Stimulated activated naive CD4-positive, alpha-beta T cell treated with Interleukin-2 at 50 U/mL for 16 hours (primary cell): ENCODE measurements at regions not wholly inside any gene's neighbourhood (a gene's known extent, or its start where the extent isn't known, plus 50 kb on each side); places are given as distances from the start of the nearest gene placed in this dataset.

ENCODE experiments used
- DNase-seq: peaks from one replicate; lab custom pipeline; 2025; lab: John Stamatoyannopoulos, UW

DNA sequence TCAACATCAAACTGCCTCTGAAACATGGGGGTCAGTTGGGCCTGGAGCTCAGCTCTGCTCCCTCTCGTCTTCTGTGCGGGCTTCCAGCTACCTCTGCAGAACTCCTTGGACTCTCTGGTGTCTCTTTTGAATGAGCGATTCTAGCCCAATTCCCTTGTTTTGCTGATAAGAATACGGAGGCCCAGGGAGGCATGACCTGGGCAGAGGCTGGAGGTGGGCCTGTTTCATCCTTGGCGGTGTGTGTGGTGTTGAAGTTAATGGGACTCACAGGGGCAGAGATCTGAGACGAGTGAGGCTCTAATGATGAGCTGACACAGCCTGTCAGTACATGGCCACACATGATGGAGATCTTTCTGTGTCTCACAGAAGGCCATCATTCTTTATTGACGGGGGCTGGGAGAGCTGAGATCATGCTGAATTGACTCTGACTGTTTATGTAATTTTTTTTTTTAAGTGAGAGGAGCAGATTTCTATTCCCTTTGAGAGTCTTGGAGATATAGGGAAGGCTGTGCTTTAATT lies 134.5 kb downstream of the URB2 start:
- no peak for DNase-seq

DNA sequence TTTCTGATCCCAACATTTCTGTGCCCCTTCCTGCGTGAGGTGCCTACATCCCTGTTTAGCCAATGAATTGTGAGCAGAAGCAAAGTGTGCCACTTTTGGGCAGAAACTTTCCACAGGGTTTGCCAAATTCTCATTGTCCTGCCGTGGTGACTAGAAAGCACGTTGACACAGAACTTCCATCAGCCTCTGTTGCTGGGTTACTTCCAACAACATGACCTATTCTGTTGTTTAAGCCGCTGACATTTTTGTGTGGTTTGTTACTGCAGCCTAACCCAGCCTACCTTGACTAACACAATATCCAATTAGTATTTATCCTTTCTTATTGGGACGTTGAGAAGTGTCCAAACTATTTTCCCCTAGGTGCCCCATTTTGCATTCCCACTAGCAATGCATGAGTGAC lies 136.8 kb downstream of the URB2 start:
- DNase-seq, result no peak

DNA sequence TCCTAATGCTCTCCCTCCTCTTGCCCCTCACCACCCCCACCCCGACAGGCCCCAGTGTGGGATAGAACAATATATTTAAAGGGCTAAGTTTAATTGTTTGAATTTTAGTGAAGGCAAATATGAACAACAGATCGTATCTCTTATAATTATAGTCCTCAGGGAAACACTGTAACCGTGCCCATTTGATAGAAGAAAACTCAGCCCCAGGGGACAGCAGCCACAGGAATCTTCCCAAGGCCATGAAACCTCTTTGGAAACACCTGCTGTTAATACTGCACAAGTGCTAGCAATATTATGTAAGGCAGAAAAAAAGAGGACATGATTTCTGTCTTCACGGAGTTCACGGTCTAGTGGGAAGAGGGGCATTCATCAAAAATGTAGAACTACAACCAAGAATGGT lies 142.2 kb downstream of the URB2 start:
- no peak for DNase-seq

DNA sequence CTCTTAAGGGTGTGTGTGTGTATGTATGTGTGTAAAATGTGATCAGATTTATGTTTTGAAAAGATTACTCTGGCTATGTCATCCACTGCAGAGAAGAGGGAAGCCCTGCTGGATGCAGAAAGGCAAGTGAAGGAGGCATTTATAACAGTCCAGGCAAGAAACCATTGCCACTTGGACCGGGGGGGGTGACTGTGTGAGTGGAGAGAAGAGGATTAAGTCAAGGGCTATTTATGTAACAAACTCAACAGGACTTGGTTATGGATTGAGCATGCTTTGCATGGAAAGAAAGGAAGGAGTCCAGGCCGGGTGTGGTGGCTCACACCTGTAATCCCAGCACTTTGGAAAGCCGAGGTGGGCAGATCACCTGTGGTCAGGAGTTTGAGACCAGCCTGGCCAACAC lies 143.0 kb downstream of the URB2 start:
- DNase-seq, result no peak

DNA sequence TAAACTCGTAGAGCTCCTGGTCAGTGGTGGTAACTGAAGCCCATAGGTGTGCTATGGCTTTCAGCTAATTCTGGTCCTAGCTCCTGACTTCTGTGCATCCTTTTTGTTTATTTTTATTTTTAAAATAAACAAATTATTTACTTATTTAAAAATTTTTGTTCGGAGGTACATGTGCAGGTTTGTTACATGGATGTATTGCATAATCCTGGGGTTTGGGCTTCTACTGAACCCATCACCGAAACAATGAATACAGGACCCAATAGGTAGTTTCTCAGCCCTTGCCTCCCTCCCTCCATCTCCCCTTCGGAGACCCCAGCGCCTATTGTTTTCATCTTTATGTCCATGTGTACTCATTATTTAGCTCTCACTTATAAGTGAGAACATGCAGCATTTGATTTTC lies 143.8 kb downstream of the URB2 start:
- no peak for DNase-seq

DNA sequence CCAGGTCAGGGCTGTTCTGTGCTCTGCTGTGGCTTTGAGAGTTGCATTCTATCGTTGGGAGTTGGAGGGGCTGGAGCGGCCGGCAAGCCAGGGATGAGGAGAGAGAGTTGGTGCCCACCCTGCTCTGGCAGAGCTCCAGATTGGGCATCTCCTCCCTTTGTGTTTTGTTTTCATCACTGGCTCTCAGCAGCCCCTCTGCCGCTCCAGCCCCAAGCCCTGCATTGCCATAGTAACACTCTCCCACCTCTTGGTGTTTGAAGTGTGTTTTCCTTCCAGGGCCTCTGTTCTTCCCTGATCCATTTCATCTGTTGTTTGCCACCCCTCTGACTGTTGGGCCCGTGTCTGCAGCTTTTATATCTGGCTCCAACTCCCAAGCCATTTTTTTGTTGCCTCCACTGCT lies 152.7 kb downstream of the URB2 start:
- no peak for DNase-seq

DNA sequence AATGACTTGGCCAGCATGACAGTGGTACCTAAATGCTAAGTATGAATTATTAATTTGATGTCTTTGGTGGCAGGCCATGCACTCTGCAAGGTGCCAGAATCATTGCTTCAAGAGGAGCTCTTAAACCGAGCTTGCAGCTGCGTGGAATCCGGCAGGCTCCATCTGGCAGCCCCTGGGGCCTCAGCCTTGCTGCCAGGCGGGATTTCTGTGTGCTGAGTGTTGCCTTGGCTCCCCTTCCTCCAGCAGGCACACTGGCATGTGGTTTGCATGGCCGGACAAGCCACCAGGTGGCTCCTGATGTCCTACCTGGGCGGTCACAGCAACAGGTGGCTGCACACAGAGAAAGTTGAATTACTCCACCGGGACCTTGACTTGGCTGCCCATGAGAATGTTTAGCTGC lies 155.4 kb downstream of the URB2 start:
- no peak for DNase-seq

DNA sequence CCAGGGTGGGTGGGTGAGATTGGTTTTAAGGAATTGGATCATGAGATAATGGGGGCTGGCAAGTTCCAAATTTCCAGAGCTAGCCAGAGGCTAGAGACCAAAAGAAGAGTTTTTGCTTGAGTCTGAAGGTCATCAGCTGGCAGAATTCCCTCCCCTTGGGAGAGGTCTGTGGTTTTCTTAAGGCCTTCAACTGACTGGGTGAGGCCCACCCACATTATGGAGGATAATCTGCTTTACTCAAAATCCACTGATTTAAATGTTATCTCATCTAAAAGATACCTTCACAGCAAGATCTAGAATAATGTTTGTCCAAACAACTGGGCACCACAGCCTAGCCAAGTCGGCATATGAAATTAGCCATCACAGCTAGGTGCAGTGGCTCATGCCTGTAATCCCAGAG lies 156.4 kb downstream of the URB2 start:
- no peak for DNase-seq

DNA sequence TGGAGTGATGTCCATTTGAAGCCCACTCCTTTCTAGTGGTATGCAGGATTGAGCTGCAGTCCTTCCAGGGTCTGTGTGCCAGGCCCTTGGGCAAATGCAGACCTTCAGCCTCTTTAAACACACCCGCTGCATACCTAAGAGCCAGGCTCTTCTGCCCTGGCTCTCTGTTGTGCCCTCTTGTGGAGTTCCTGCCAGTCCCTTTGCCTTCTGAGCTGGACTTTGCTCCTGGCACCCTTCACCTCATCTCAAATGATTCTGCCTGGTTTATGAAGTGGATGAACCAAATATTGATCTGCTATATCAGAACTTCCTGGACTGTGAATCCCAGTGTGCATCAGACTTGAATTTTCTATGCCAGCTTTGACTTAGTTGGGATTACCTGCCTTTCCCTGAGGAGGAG lies 158.8 kb downstream of the URB2 start:
- no peak for DNase-seq

DNA sequence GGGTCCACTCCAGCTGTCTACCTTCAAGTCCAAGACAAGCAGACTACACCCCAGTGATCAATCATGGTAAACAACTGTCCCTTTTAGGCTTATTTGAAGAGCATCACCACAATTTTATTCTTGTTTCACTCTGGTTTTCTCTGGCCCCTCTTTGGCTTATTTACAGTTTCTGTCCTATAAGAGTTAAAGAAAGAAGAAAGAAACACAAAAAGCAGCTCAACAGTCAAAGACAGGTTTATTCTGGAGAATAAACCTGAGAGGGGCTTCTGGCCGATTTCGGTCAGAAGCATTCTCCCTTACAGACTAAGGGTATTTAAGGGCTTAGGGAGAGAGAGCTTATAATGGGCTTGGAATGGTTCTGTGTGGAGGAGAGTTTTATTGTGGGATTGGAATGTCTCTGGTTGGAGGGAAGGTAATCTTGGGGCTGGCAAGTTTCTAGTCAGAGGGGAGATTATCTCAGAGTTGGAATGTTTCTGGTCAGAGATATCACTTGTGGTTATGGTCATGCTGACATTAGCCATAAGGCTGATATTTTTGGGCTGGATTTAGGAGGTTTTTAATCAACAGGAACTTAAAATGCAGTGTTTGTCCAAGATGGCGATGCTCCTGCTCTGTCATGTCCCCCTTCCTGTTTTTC lies 161.0 kb downstream of the URB2 start:
- DNase-seq, result no peak

DNA sequence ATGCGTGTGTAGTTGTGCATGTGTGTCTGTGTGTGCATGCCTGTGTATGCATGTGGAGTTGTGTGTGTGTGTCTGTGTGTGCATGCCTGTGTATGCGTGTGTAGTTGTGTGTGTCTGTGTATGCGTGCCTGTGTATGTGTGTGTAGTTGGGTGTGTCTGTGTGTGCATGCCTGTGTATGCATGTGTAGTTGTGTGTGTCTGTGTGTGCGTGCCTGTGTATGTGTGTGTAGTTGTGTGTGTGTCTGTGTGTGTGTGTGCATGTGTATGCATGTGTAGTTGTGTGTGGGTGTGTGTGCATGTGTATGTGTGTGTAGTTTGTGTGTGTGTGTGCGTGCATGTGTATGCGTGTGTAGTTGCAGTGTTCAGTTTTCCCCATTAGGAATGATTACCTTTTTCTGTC lies 162.0 kb downstream of the URB2 start:
- no peak for DNase-seq

DNA sequence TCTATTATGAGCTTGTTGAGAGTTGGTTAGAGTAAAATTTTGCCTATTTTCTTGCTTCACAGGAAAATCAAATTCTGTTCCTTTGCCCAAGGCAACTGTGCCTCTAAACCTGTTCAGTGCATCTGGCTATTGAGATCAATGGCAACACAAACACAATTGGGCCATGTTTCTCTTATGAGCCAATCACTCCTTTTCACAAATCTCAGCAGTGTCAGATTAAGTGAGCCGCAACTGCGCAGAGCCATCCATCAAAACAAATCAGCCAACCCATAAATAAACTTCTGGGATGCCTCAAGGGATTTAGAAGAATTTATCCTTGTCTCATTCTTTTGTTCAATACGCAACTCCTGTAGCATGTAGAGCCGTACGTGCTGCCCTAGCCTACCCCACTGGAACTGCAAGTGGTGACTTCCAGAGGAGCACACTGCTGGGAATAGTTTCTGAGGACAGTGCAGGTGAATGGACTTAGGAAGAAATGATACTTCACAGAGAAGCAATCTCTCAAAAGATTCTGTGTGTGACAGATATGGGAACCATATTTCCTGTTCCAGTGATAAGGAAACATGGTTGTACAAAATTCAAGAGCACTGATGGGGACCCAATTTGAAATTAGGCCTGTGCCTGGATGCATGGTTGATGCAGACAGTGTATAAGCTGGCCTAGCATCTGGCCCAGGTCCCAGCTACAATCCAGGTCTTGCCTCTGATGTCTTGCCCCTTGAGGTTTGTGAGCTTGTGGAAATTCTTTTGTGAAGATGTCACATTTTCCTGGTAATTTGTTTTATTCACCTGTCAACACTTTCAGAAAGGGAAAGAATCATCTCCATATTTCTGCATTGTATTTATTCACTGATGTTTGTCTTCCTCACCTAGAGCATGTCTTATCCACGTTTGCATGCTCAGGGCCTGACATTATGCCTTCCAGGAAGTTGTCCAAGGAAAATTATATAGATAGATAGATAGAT lies 166.2 kb downstream of the URB2 start:
- no peak for DNase-seq

DNA sequence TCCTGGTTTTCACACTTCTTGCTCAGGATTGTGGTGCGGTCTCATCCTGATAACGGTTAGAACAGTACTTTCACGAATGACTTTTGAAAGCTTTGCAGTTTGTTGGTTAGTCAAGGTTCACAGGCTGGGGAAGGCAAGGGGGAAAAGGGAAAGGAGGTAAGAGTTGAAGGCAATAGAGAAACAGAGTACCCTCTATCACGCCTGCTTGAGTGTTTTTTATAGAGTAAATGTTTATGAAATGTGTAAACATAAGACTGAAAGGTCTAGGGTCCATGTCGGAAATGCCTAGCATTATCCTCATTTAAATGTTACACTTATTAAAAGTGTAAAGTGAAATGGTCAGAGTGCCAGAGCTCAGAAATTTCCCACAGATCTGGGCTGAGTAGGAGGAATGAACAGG lies 167.4 kb downstream of the URB2 start:
- no peak for DNase-seq

DNA sequence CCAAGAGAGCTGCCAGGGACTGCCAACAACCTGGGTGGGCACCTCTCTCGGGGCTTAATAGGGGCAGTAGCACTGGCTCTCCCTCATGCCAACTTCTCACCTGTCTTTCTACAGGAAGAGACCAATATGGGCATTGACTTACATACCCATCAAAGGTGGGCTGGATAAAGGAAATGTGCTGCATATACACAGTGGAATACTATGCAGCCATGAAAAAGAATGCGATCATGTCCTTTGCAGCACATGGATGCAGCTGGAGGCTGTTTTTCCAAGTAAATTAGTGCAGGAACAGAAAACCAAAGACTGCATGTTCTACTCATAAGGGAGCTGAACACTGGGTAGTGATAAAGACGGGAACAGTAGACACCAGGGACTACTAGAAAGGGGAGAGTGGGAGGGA lies 172.5 kb downstream of the URB2 start:
- DNase-seq, result no peak

DNA sequence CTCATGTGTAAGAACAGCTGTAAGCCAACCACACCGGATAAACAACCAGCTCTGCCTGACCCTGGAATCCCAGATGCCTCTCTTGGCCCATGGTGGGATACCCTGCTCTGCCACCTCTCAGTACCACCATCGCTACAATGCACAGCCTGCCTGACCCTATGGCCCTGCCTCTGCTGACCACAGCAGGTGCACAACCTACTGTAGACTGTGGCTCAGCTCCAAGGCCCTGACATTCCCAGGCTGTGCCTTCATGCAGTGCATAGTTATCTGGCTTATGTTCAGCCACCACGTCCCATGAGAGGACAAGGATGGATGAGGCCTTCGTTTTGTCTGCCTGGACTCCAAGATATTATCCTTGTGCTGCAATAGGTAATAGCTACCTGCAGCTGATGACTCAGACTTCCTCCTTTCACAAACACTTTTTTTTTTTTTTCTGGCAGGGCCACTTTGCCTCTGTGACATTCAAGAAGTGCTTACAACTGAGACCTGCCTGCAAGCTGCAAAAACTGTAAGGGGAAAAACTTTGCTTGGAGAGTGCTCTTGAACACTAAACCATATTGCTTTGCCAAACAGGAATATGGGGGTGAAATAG lies 177.7 kb downstream of the URB2 start:
- DNase-seq, result no peak

DNA sequence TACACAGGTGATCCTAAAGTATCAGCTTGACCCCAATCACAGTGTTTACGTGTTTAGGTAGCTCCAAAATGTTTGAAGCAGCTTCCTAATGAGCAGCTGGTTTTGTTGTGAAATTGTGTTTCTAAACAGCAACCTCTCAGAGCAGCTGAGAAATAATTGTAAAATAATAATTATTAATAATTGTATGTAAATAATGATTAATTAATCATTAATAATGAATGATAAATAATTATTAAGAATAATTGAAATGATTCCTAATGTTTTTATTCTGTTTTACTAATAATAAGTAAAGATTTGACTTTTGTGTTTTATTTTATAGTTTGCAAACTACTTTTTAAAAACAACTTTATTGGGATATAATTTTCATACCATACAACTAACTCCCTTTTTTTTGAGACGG lies 182.2 kb downstream of the URB2 start:
- no peak for DNase-seq

DNA sequence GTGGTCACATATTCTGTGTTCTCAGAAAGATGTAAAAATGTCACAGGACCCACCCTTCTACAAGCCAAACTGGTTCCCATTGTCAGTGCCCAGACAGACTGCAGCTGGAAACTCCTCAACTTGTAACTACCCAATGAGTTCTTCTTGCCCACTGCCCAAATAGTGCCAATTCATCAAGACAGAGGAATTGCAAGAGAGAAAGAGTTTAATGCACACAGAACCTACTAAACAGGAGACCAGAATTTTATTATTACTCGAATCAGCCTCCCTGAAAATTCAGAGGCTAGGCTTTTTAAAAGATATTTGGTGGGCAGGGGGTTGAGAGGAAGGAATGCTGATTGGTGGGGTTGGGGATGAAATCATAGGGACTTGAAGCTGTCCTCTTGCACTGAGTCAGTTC lies 184.1 kb downstream of the URB2 start:
- DNase-seq, result no peak

DNA sequence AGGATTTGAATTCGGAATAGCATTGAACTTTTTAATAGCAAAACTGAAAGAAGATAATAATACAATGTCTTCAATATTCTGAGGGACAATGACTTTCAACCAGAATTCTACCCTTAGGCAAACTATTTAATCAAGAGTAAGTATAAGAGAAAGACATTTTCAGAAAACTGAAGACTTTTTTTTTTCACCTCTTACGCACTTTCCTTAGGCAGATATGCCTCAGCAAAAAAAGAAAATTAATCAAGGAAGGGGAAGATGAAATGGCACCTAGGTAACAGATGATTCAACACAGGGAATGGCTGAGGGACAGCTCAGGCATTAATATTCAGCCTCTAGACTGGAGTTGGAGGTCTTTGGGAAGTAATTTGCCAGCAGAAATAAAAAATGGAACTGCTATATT lies 184.9 kb downstream of the URB2 start:
- DNase-seq, result no peak

DNA sequence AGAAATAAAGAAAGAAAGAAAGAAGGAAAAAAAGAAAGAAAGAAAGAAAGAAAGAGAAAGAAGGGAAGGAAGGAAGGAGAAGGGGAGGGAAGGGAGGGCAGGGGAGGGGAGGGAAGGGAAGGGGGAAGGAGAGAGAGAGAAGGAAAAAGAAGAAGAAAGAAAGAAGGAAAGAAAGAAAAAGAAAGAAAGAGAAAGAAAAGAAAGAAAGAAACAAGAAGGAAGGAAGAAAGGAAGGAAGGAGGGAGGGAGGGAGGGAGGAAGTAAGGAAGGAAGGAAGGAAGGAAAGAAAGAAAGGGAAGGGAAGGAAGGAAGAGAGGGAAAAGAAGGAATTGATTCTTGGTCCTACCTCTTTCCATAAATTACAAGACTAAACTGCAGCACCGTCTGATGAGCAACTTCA lies 186.1 kb downstream of the URB2 start:
- no peak for DNase-seq

DNA sequence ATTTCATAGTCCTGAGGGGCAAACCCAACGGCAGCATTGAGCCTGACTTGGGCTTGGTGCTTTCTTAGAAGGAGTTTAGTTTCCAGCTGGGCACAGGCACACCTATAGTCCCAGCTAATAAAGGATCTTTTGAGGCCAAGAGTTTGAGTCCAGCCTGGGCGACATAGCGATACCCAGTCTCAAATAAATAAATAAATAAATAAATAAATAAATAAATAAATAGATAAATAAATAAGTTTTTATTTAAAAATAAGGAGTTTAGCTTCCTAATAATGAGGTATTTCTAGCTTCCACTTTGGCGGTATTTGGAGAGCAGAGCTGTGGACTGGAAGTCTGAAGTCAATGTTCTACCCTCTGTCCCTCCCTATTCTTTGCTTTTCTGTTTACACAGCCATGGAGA lies 186.6 kb downstream of the URB2 start:
- DNase-seq, result no peak

DNA sequence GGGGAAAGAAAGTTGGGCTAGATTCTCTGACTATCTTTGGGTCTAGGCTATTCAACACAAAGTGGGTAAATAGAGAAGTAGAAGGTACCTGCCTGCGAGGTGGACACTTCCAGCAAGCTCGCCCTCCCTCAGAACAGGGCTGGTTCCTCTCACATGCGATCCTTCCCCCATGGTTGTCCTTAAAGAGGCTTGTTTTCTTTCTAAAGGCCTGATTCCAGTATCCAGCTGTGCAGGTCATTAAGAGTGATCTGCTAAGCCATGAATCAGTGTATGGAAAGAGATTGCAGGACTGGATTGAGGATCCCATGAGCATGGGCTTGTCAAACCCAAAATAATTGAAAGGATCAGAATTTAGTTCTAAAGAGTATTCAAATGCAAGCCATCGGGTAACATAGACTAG lies 189.0 kb downstream of the URB2 start:
- no peak for DNase-seq

DNA sequence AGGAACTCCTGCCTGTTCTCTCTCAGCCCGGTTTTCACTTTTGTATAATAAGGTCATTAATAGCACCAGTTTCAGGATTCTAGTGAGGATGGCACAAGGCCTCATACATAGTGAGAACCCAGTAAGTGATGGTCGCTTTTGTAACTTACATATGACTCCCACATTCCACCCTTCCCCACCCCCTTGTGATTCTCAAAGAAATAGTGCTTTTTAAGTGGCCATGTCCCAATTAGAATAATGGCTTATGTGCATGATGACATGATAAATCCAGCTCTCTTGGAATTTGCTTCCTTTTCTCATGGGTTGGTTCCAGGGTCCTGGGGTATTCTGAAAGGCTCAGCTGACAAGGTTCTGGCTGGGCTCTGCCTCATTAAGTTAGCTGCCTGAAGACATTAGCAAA lies 189.9 kb downstream of the URB2 start:
- no peak for DNase-seq

DNA sequence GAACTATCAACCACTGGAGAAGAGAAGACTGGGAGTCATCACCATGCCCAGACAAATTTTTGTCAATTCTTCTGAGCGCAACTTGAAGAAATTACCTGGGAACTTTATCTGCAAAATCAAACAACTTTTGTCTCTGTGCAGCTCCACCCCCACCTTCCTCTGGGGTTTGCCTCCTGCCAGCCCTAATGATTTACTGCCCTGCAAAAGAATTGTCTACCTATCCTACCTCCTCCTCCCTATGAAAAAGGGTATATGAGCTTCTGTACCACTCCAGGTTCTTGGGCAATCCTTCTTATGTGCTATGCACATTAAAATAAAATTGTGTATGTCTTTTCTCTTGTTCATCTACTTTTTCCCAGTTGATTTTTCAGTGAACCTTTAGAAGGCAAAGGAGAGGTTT lies 191.9 kb downstream of the URB2 start:
- no peak for DNase-seq
